Neural cell (in vitro differentiated cells): ENCODE measurements at regions not wholly inside any gene's neighbourhood (a gene's known extent, or its start where the extent isn't known, plus 50 kb on each side); places are given as distances from the start of the nearest gene placed in this dataset.

Source experiments
- CTCF ChIP-seq: fragments of 450-650 bp; IDR thresholded peaks from 2 replicates; pipeline ENCODE4 v1.5.1; 2014; ENCODE audit warnings: antibody characterized with exemption, mild to moderate bottlenecking, moderate library complexity; ENCODE audit not compliant: poor library complexity, severe bottlenecking
- EP300 ChIP-seq: fragments of 450-650 bp; conservative IDR thresholded peaks from 2 replicates; pipeline ENCODE4 v1.6.1; 2014; ENCODE audit warnings: antibody characterized with exemption, mild to moderate bottlenecking, moderate library complexity; ENCODE audit not compliant: poor library complexity, severe bottlenecking
- EZH2 ChIP-seq: fragments of 200-600, 300-800 bp; shearing (Covaris generic), sonication (generic); IDR thresholded peaks from 2 replicates; pipeline ENCODE4 v1.6.1; 2014; ENCODE audit warnings: antibody characterized with exemption, low read length, borderline replicate concordance, mild to moderate bottlenecking; ENCODE audit not compliant: insufficient read depth, poor library complexity, severe bottlenecking
- POLR2AphosphoS5 ChIP-seq: IDR thresholded peaks from 2 replicates; pipeline ENCODE4 v1.6.1; 2012
- RAD21 ChIP-seq: fragments of 450-650 bp; conservative IDR thresholded peaks from 2 replicates; pipeline ENCODE4 v1.6.1; 2014; ENCODE audit warnings: antibody characterized with exemption, mild to moderate bottlenecking, moderate library complexity
- REST ChIP-seq: IDR thresholded peaks from 2 replicates; pipeline ENCODE4 v1.6.1; 2012; ENCODE audit warnings: borderline replicate concordance
- SMC3 ChIP-seq: fragments of 450-650 bp; conservative IDR thresholded peaks from 2 replicates; pipeline ENCODE4 v1.6.1; 2014; ENCODE audit warnings: antibody characterized with exemption, mild to moderate bottlenecking, moderate library complexity; ENCODE audit not compliant: poor library complexity
- TAF1 ChIP-seq: IDR thresholded peaks from 2 replicates; pipeline ENCODE4 v1.6.1; 2012; ENCODE audit warnings: low read depth

GRCh38 chr22:34765115-34765514, 300.8 kb upstream of the ISX start:
- TF ChIP-seq CTCF (no peak), RAD21 (no peak), TAF1 (no peak), POLR2AphosphoS5 (no peak), EZH2 (no peak), SMC3 (no peak), EP300 (no peak), REST (no peak)
